ENCODE measurements at regions not wholly inside any gene's neighbourhood (a gene's known extent, or its start where the extent isn't known, plus 50 kb on each side); places are given as distances from the start of the nearest gene placed in this dataset.

GRCh38 chr20:11540558-11540957 lies 377.1 kb upstream of the BTBD3 start:
- no peaks in the 10 kb centered on the region for H3K27me3 ChIP-seq
- H3K36me3 ChIP-seq: no peaks in the 10 kb centered on the region
- H3K4me3 ChIP-seq (ENCODE audit: low read depth in 1 of 2, low read length in 1 of 2): no peak overlapping the region
- TF ChIP-seq, protein P1, sequence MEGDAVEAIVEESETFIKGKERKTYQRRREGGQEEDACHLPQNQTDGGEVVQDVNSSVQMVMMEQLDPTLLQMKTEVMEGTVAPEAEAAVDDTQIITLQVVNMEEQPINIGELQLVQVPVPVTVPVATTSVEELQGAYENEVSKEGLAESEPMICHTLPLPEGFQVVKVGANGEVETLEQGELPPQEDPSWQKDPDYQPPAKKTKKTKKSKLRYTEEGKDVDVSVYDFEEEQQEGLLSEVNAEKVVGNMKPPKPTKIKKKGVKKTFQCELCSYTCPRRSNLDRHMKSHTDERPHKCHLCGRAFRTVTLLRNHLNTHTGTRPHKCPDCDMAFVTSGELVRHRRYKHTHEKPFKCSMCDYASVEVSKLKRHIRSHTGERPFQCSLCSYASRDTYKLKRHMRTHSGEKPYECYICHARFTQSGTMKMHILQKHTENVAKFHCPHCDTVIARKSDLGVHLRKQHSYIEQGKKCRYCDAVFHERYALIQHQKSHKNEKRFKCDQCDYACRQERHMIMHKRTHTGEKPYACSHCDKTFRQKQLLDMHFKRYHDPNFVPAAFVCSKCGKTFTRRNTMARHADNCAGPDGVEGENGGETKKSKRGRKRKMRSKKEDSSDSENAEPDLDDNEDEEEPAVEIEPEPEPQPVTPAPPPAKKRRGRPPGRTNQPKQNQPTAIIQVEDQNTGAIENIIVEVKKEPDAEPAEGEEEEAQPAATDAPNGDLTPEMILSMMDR (IDR thresholded peaks at IDR 0.05): no peak
- H3K4me1 ChIP-seq (ENCODE audit: control insufficient read depth in 1 of 2, insufficient read depth in 1 of 2, low read depth in 1 of 2, low read length in 1 of 2): no peaks in the 10 kb centered on the region
- H3K9me3 ChIP-seq: no peaks in the 10 kb centered on the region
- H3K27ac ChIP-seq: no peak overlapping the region

- no peaks in the 10 kb centered on the region for H3K9me3 ChIP-seq
- H3K36me3 ChIP-seq: no peaks in the 10 kb centered on the region
- no peak overlapping the region for H3K27ac ChIP-seq
- no peaks in the 10 kb centered on the region for H3K4me1 ChIP-seq (ENCODE audit: control insufficient read depth in 1 of 2, insufficient read depth in 1 of 2, low read depth in 1 of 2, low read length in 1 of 2)
- TF ChIP-seq, protein P1 (IDR thresholded peaks at IDR 0.05): no peak
- no peak overlapping the region for H3K4me3 ChIP-seq (ENCODE audit: low read depth in 1 of 2, low read length in 1 of 2)
- H3K27me3 ChIP-seq: no peaks in the 10 kb centered on the region
Observed at GRCh38 chr20:11542645-11543044, 375.0 kb upstream of the BTBD3 start.

DNA sequence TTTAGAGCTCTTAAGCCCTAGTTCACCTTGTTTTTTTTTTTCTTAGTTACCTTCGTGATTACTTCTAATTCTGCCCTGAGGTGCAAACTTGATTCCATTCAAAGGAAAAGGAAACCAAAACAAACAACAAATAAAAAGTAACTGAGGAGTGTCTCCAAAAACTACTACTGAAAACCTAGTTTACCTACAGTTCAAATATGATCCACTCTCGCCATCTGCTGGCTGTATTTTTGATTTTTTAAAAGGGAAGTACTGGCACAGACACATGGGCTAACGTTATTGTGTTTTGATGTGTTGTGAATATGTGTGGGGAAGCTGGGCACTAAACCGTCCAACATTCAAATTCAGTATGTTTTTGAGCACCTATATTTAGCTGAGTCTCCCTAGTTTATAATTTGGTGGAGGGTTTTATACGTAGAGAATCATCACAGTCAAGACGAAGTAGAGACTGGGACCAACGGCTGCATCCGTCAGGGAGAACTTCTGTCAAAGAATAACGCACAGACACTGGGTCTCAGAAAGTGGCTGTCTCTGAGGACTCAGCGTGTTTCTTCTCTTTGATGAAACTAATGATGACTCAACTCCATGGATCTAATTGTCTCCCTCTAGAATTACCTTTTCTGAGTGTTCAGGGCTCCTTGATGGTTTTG lies 373.5 kb upstream of the BTBD3 start:
- TF ChIP-seq, protein P1 (IDR thresholded peaks at IDR 0.05): no peak
- no peak overlapping the region for H3K27ac ChIP-seq
- no peak overlapping the region for H3K4me3 ChIP-seq (ENCODE audit: low read depth in 1 of 2, low read length in 1 of 2)
- no peaks in the 10 kb centered on the region for H3K4me1 ChIP-seq (ENCODE audit: control insufficient read depth in 1 of 2, insufficient read depth in 1 of 2, low read depth in 1 of 2, low read length in 1 of 2)
- no peaks in the 10 kb centered on the region for H3K36me3 ChIP-seq
- H3K9me3 ChIP-seq: no peaks in the 10 kb centered on the region
- H3K27me3 ChIP-seq: no peaks in the 10 kb centered on the region

- Histone ChIP-seq H3K9me3 (no peaks in the 10 kb centered on the region), H3K27me3 (no peaks in the 10 kb centered on the region), H3K27ac (no peak overlapping the region), H3K4me1 (ENCODE audit: control insufficient read depth in 1 of 2, insufficient read depth in 1 of 2, low read depth in 1 of 2, low read length in 1 of 2) (no peaks in the 10 kb centered on the region), H3K4me3 (ENCODE audit: low read depth in 1 of 2, low read length in 1 of 2) (no peak overlapping the region), H3K36me3 (no peaks in the 10 kb centered on the region)
- TF ChIP-seq, protein P1 (IDR thresholded peaks at IDR 0.05): no peak
Observed at GRCh38 chr20:11546939-11547338, 370.8 kb upstream of the BTBD3 start.

DNA sequence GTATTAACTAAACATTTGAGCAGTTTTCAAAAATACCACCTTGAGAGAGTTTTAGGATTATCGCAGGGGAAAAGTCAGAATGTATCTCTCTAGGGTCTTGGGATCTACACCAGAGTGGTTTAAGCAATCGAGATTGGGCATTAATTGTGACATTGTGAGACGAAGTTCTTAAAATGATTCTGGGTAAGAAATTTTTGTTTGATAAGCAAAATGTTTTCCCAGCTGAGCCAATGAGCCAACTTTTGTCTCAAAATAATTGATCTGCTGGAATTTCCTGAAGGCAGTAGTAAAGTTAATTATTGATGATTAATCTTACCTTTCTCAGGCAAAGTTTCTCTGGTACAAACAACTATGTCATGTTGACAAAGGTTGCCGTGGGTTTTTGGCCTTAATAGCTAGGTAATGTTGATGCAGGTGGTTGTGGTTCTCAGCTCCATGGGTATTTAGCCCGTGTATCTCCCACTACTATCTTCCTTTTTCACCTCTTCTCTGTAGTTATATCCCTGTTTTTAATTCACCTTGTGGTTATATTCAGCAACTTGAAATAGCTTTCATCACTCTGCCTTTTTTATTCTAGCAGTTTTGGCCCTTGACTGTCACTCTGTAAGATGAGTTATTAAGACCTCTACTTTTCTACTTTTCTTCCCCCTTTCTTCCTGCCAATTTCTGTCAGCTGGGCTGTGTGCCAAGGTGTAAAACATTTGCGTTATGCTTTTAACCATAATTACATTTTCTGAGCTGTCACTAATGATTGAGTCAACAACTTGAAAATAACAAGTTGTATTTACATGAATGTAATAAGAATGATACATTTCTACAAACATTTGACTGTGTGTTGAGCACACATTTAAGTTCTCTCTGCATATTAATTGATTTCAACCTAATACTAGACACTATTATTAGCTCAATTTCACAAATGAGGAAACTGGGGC lies 368.3 kb upstream of the BTBD3 start:
- H3K4me3 ChIP-seq (ENCODE audit: low read depth in 1 of 2, low read length in 1 of 2): no peak overlapping the region
- no peaks in the 10 kb centered on the region for H3K27me3 ChIP-seq
- no peaks in the 10 kb centered on the region for H3K36me3 ChIP-seq
- TF ChIP-seq, protein P1 (IDR thresholded peaks at IDR 0.05): no peak
- no peaks in the 10 kb centered on the region for H3K4me1 ChIP-seq (ENCODE audit: control insufficient read depth in 1 of 2, insufficient read depth in 1 of 2, low read depth in 1 of 2, low read length in 1 of 2)
- H3K27ac ChIP-seq: no peak overlapping the region
- H3K9me3 ChIP-seq: no peaks in the 10 kb centered on the region
